Activated T-cell treated with anti-CD3 and anti-CD28 coated beads, Interleukin-2, amount 50 U/mL, for 48 hours (primary cell): ENCODE measurements at regions not wholly inside any gene's neighbourhood (a gene's known extent, or its start where the extent isn't known, plus 50 kb on each side); places are given as distances from the start of the nearest gene placed in this dataset.

ENCODE experiments used
- DNase-seq, 2 experiments: peaks; one replicate each; pipeline ENCODE4 v3.0.0-alpha.2; 2020

DNA sequence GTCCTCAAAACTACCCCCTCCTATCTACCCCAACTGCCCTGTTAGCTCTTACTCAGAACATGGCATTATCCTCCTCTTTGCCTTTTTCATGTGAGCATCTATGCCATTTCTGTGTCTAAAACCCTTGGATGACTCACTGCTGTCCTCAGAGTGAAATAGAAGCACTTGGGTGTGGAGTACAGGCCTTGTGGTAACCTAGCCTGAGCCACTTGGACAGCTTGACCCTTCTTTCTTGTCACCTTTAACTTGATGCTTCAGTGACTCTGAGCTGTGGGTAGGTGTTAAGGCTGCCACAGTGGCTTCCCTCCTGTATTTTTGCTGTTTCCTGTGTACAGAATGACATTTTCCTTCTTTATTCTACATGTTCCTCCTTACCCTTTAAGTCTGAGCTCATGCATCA, 391.4 kb downstream of the SH3GL2 start:
- no peak for DNase-seq

DNA sequence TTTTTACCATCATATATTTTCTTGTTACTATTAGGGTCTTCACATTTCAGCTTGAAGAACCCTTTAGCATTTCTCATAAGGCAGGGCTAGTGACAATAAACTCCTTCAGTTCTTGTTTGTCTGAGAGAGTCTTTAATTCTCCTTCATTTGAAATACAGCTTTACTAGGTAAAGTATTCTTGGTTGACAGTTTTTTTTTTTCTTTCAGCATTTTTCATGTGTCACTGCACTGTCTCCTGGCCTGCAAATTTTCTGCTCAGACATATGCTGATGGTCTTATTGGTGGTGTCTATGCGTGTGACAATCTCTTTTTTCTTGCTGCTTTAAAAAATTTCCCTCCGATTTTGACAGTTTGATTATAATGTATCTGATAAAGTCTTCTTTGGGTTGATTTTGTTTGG, 399.9 kb downstream of the SH3GL2 start:
- no peak for DNase-seq

DNA sequence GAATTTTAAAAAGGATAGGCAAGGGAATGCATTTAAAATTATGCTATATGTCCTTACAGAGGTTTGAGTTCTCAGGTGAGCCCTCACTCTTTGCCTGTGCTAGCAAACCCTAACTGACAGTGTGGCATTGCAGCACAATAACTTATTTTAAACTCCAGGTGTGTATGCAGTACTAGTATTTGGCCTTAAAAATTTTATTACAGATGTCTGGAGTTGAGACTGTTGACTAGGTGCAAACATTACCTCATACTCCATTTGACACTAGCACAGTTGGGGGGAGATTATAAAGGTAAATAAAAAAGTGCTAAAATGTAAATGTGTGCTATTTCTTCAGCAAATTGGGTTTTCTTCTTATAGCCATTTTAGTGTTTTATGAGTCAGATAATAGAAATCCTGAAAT, 407.7 kb downstream of the SH3GL2 start:
- no peak for DNase-seq

DNA sequence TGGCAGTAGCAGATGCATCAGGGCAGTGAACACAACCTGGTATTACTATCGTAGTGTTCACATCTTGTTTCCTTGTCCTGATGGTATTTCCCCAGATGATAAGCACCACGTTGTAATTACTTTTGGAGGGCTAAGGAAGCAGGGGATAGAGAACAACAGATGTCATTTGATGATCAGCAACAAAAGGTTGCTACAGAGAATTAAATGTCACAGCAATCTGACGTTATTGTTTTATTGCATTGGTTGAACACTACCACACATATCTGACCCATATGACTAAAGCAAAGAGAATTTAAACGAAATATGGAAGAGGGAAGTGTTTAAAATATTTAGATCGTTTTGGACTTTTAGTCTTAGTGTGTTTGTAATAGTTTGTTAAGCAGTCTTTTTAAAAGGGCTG, 408.3 kb downstream of the SH3GL2 start:
- DNase-seq = no peak

DNA sequence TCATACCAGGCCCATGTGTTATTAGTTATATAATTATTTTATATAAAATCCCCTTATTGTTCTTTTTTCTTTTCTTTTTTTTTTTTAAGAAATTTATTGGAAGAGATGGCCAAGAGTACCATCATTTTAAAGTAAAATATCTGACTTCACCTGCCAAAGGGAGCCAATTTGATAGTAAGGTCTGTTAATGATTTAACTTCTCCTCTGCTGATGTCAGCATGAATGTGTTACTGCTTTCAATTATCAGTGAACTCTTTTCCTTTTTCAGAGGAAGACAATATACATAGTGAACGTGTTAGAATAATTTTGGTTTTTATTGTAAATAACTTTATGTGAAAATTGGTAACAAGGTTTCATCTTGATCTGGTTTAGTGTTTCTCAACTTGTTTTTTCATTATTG, 409.6 kb downstream of the SH3GL2 start:
- DNase-seq = no peak

DNA sequence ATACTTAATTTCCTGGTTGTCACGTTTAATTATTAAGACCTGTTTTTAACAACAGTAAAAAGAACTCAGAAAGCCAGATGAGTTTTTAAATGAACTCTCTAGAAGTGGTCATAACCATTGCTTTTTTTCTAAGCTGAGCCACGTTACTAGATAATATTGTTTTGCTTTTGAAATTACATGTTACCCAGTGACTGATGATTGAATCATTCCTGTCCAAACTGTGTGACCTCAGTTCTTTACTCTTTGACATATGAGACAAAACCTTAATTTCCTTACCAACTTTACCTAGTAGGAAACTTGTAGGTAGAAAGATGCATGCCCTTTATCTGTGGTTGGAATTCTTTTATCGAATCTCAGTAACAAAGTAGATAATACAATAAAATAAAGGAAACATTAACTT, 411.7 kb downstream of the SH3GL2 start:
- DNase-seq = no peak

DNA sequence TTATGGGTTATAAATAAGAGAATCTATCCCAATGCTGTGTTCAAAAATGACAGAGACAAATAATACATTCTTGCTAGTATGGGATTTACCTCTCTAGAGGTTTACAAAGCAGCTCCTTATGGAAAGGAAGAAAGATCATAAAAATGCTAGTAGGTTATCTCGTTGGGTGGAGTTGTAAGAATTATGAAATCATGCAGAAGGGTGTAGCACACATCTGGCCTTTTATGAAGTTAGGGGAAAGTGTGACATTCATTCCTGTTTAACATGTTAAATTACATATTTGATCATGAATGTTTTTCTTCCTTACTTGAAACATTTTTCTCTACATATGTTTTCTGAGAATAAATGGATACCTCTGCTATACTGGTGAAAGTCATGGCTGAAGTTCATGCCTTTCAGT, 414.2 kb downstream of the SH3GL2 start:
- no peak for DNase-seq

DNA sequence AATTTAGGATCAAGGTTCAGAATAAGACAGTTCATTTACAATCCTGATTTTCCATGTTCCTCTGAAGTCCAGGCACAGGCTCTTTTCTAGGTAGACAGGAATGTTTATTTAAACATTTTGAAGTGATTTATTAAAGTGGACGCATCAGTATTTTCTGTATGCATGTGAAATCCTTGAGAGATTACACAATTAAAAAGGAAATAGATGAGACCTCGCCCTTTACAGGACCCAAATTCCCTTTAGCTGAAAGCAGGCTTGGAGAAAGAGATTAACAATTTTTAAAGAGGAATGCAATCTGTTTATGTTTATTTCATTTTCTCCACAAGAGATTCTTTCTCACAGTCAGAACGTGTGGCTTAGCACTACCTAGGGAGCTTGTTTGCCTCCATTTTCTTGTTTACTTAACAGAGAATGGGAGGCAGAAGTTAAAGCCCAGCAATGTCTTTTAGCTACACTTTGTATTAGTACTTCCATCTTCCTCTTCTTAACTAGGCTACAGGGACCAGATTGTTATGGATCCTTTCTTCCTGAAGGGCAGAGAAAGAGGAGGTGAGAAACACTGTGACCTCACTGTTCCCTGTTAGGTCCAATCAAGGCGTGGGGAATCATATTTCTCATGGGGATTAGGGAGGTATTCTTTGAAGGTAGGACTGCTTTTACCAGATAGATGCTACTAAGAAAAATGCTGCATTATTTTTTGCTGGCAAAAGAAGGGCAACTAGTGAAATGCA, 416.0 kb downstream of the SH3GL2 start:
- no peak for DNase-seq

DNA sequence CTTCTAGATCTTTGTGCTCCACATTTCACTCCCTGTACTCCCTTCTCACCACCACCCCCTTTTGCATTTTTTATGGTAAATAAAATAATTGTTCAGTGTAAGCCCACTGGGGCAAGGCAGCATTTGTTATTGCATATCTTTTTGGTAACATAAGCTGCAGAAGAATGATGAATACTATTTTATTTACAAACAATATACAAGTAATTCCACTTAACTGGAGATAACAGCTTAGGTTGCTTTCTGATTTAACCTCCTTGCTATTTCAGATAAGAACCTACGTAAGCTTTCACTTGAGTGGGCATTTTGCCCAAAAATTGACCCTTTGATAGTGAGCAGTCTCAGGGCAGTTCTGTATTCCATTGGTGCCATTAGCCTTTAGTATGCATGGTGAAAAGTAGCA, 417.9 kb downstream of the SH3GL2 start:
- no peak for DNase-seq

DNA sequence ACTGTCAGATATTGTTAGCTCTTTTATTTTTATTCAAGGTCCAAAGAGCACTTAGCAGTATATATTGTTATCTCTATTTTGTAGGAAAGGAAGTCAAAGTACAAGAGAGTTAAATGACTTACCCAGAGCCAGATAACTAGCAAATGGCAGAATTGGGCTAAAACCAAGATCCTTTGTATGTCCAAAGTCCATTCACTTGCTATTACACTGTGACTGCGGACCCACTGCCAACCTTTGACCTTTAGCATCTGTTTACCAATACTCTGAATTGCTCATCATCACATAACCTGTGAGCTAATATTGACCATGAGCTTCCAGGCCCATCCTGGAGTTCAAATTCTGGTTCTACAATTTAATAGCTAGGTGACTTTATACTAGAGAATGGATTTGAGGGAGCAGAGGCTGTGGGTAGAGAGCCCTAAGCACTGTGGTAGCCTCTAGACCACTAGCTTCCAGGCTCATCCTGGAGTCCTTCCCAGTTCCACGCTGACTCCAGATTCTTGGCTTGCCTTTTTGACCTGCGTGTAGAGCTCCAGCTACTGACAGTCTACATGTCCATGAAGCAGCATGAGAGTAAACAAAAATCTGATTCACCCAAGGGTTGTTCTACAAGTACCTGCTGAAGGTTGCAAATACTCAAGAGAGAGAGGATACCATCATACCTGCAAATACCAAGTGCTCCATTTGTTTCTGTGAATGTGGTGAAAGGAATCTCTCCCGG, 424.0 kb downstream of the SH3GL2 start:
- DNase-seq = no peak

DNA sequence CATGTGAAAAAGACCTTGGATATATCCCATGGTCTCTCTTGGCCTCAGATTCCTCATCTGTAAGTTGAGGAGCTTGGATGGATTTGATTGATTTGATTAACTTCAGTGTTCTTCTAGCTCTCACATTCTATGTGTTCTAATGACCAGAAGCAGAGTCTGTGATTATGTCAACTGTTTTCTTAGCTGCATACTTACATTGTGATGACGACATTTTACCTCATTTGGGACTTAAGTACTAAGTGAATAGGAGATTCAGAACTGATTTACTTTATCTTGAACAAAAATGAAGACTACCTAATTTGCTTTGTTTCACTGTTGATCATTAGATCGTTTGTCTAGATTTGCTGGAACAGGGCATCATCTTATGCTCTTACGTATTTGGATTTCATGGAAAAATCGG, 427.7 kb downstream of the SH3GL2 start:
- DNase-seq = no peak

DNA sequence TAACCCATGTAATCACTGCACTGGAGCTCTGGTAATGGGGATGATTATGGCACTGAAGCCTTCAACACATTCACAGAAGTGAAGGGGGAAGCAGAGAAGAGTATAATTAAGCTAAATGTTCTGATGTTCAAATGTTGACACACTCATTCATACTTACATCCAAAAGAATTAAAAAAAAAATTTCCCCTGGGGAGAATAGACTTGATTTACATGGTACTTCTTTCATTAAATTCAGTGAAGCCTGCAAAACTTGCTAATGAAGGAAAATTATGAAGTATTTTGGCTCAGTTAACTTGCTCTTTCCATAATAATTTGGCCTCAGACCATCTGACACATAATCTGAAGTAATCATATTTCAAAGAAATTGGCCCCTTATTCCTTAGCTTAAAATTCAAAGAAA, 428.8 kb downstream of the SH3GL2 start:
- no peak for DNase-seq

DNA sequence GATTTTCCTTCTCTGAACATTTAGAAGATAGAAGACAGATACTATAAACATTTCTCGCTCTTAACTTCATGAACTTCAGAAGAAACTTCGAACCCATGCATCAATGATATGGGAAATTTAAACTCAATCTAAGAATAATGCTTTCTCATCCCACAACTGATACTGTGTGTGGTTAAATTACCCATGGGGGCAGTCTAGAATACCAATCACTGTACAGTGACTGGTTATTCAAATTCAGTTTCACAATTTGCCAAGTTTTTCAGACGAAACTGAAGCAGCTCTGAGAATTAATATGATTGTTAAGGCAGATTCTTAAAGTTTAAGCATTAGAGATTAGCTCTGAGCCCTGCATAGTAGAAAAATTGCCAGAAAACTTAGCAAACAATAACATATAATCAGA, 431.0 kb downstream of the SH3GL2 start:
- no peak for DNase-seq

DNA sequence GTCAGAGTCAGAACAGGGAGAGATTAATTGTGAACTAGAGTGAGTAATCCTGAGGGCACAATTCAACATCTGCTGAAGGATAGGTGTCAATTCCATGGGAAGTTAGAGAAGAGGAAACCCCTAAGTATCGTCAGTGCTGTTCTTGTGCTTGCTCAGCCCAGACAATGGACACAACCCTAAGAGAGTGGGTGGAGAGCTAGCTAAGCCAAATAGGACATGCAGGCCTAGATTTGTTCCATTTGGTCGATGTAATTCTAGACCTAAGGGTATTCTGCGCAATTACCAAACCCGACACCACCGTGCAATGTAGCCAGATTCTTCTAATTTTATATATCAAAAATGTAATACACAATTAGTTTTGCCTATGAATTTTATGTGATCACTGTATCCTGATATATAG, 431.6 kb downstream of the SH3GL2 start:
- DNase-seq = no peak

DNA sequence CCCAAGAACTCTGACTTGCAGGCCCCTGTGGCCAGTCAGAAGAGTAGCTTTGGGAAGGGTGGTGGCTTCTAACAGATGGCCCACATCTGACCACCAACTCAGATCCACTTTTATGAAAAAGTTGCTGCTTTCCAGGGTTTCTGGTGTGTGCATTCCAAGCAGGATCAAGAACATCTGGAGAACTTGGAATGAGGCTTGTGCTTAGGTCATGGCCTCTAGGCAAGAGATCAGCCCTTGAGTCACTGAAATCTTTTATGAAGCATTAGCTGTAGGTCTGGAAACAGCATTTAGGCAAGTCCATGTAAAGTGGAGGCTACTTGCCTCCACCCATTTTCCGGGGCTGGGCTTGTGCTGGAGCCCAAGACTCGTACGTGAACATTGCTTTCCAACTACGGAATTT, 433.3 kb downstream of the SH3GL2 start:
- no peak for DNase-seq

DNA sequence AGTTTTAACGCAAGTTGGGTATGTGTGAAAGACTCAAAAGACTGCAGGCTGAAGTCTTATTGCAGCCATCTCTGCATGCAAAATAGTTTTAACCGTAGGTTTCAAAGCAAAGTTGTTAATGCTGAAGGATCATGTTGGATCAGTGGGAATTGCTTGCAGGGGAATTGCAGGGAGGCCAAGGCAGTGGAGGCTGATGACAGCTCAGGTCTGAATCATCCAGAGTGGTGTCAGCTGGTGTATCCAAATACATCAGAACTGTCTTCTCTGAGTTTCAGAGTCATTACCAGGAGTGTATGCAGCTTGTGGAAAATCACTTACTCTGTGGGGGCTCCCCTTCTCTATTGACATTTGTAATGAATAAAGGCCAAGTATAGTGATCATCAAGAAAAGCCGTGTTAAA, 435.7 kb downstream of the SH3GL2 start:
- DNase-seq = no peak

DNA sequence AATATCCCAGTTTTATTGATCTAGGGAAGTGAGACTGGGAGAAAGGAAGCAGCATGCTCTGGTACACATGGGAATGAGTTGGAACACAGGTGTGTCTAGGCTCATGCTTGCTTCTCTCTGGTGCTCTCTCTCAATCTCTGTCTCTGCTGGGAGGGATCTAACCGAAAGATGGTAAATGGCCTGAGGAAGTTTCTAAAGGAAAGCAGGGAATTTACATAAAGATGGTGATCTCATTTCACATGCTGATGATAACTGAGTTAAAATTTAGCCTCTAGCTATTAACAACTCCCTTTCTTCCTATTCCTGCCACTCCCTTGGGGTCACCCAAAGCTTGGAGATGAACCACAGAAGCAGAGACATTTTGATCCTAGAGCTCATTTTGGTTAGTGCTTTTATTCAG, 436.2 kb downstream of the SH3GL2 start:
- no peak for DNase-seq

DNA sequence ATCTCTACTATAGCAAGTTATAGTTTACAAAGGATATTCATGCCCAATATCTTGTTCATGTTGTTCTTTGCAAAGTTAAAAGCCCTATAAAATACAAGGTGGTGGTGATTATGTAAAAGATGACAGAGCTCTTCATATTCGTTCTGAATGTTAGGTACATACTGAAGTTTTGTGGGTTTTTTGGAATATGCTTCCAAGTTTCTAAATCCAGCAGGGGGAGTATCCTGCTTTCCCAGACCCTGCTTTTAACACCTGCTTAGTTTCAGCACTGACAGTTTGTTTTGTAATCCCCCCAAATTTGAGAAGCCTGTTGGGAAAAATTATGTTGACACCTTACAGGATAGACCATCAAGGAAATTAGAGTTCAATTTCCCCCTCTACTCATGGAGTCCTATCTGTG, 438.3 kb downstream of the SH3GL2 start:
- DNase-seq = no peak

DNA sequence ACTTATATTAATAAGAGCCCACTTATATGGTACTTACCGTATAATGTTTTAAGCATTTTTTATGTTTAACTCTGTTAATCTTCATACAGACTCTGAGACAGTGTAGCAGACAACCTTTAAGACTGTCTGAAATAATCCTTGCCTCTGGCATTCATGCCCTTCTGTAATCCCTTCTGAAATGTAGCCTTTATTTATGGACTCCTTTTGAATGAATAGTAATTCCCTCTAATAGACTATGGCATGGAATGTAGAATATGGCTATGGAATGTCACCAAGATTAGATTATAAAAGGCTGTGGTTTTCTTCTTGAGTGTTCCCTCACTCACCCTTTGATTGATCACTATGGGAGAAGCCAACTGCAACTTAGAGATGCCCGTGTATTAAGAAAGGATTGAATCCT, 439.4 kb downstream of the SH3GL2 start:
- DNase-seq = no peak

DNA sequence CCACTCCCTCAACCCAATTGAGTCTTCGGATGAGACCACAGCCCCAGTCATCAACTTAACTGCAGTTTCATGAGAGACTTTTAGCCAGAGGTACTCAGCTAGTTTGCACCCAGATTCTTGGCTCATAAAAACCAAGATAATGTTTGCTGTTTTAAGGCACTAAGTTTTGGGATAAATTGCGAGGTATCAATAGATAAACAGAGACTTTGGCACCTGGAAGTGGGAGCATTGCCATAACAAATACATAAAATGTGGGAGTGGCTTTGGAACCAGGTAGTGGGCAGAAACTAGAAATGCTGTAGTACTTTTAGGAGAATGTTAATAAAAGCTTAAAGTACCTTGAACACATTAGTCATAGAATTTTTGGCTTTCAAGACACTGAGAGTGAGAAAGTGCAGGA, 439.8 kb downstream of the SH3GL2 start:
- DNase-seq = no peak

DNA sequence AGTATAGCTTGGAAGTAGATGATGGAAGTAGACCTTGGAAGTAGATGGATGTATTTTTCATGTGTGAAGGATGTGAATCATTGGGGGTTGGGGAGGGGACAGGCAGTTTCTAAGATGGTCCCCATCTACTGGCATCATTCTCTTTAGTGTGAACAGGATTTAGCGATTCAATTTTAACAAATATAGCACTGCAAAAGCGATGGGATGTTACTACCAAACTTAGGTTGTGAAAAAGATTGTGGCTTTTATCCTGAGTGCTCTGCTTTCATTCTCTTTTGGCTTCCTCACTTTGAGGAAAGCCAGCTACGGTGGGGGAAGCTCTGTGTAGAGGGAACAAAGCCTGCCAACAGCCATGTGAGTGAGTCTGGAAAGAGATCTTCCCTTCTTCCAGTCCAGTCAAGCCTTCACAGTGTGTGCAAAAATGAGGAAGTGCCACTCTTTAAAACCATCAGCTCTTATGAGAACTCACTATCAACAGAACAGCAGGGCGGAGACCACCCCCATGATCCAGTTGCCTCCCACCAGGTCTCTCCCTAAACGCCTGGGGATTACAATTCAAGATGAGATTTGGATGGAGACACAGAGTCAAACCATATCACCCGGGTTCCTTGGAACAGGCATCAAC, 441.4 kb downstream of the SH3GL2 start:
- DNase-seq = no peak

DNA sequence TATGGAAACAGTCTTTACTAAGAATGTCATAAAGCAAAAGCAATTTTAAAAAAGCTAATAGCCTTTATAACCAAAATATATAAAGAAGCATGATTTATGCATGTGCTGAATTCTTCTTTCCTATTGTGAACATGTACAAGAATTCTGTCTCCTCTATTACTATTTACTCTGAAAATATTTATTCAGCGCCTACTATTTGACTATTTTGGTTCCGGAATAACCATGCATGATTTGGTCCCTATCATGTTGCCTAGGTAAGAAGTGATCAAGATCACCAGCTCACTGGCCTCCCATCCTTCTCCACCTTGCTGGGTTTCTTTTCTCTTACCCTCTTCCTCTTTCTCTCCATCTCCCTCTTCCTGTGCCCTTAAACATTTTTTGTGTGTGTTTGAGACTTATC, 443.8 kb downstream of the SH3GL2 start:
- no peak for DNase-seq

DNA sequence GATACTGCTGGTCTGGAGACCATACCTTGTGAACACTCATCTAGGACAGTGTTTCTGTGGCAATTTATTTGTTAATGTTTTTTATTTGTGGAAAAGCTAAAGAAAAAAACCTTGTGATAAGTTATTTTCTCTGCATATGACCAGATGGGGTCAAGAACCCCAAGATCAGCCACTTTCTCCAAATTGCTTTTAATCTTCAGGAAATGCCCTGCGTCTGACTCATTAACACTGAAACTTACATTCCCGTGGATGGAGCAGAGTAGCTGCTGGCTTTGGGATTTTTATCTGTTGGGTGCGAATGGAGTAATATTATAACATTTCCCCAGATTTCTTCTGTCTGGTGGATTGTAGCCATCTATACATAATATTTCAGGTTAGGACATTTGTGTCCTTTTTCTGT, 444.5 kb downstream of the SH3GL2 start:
- DNase-seq = no peak

DNA sequence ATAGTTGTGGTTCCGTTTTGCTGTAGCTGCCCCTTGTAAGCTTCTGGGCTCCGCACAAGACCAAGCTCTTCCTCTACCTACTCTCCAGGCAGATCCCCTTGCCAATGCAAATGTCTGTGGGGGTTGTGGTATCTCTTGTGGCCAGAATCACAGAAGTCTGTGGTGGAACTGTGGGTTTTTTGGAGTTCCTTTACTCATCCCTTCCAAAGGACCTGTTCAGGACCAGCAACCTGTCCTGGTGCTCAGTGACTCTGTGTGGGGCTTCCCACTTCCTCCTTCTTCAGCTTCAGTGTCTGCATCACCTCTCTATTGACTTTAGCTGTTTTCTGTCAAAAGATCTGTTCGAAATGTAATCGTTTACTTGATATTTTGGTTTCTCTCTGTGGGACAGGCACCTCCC, 441.3 kb upstream of the ADAMTSL1 start:
- no peak for DNase-seq
